Trophoblast cell (in vitro differentiated cells and primary cell): ENCODE measurements at regions not wholly inside any gene's neighbourhood (a gene's known extent, or its start where the extent isn't known, plus 50 kb on each side); places are given as distances from the start of the nearest gene placed in this dataset.
"Not testable (repeated sequence)": the region's sequence is repeated elsewhere in the genome, so short reads cannot be mapped to it uniquely, and the experiment has no call there.

Experiments
- DNase-seq, 2 donors: peaks; one replicate each; pipeline ENCODE4 v3.0.0-alpha.2; 2016
- H2AFZ ChIP-seq: 2 replicates; pipeline ENCODE4 v1.6.1; 2013; ENCODE audit warnings: low read length, moderate library complexity, mild to moderate bottlenecking; ENCODE audit not compliant: insufficient read depth, poor library complexity
- H2AK5ac ChIP-seq: 2 replicates; pipeline ENCODE4 v1.6.1; 2013; ENCODE audit warnings: mild to moderate bottlenecking, low read length
- H2BK120ac ChIP-seq: 2 replicates; pipeline ENCODE4 v1.6.1; 2013; ENCODE audit warnings: low read length, mild to moderate bottlenecking, moderate library complexity; ENCODE audit not compliant: insufficient read depth, poor library complexity
- H2BK12ac ChIP-seq: 2 replicates; pipeline ENCODE4 v1.6.1; 2013; ENCODE audit warnings: mild to moderate bottlenecking, low read length, moderate library complexity
- H2BK5ac ChIP-seq: 2 replicates; pipeline ENCODE4 v1.6.1; 2013; ENCODE audit warnings: low read length, low read depth, moderate library complexity, mild to moderate bottlenecking; ENCODE audit not compliant: poor library complexity
- H3K14ac ChIP-seq: 2 replicates; pipeline ENCODE4 v1.6.1; 2013; ENCODE audit warnings: mild to moderate bottlenecking, low read length
- H3K18ac ChIP-seq: 2 replicates; pipeline ENCODE4 v1.6.1; 2013; ENCODE audit warnings: mild to moderate bottlenecking, low read length
- H3K23ac ChIP-seq: 2 replicates; pipeline ENCODE4 v1.6.1; 2013; ENCODE audit warnings: low read length
- H3K27ac ChIP-seq: 2 replicates; pipeline ENCODE4 v1.5.1; 2013; ENCODE audit warnings: low read depth, mild to moderate bottlenecking, inconsistent platforms, low read length, moderate library complexity
- H3K27me3 ChIP-seq: 2 replicates; pipeline ENCODE4 v1.6.1; 2013; ENCODE audit warnings: inconsistent platforms, mild to moderate bottlenecking, low read length, moderate library complexity; ENCODE audit not compliant: insufficient read depth
- H3K36me3 ChIP-seq, 2 experiments: 1 replicate in 1 of 2; 2 replicates in 1 of 2; pipeline ENCODE4 v1.6.1; 2013; ENCODE audit warnings: low read length in 2 of 2, mild to moderate bottlenecking in 2 of 2, moderate library complexity in 1 of 2; ENCODE audit not compliant: insufficient read depth in 2 of 2, control insufficient read depth in 1 of 2
- H3K4ac ChIP-seq: 2 replicates; pipeline ENCODE4 v1.6.1; 2013; ENCODE audit warnings: low read depth, mild to moderate bottlenecking, low read length, moderate library complexity
- H3K4me1 ChIP-seq, 2 experiments: 1 replicate in 1 of 2; 2 replicates in 1 of 2; pipeline ENCODE4 v1.6.1; 2013; ENCODE audit warnings: low read length in 2 of 2, mild to moderate bottlenecking in 2 of 2, moderate library complexity in 1 of 2; ENCODE audit not compliant: insufficient read depth in 2 of 2, control insufficient read depth in 1 of 2
- H3K4me2 ChIP-seq: 2 replicates; pipeline ENCODE4 v1.6.1; 2013; ENCODE audit warnings: inconsistent platforms, mild to moderate bottlenecking, low read length, moderate library complexity
- H3K4me3 ChIP-seq: 2 replicates; pipeline ENCODE4 v1.5.1; 2013; ENCODE audit warnings: mild to moderate bottlenecking, low read depth, low read length, inconsistent platforms
- H3K79me1 ChIP-seq: one replicate; pipeline ENCODE4 v1.6.1; 2013; ENCODE audit warnings: low read length
- H3K79me2 ChIP-seq: 2 replicates; pipeline ENCODE4 v1.6.1; 2013; ENCODE audit warnings: low read length, mild to moderate bottlenecking; ENCODE audit not compliant: control insufficient read depth, insufficient read depth, poor library complexity
- H3K9ac ChIP-seq: 2 replicates; pipeline ENCODE4 v1.6.1; 2013; ENCODE audit warnings: mild to moderate bottlenecking, low read length
- H3K9me3 ChIP-seq: 2 replicates; pipeline ENCODE4 v1.6.1; 2013; ENCODE audit warnings: low read depth, mild to moderate bottlenecking, control low read depth, inconsistent platforms, low read length; ENCODE audit not compliant: insufficient read depth
- H4K12ac ChIP-seq: 2 replicates; pipeline ENCODE4 v1.6.1; 2013; ENCODE audit warnings: low read depth, mild to moderate bottlenecking, low read length, moderate library complexity
- H4K8ac ChIP-seq: 2 replicates; pipeline ENCODE4 v1.6.1; 2013; ENCODE audit warnings: low read depth, mild to moderate bottlenecking, low read length, moderate library complexity
- H4K91ac ChIP-seq: one replicate; pipeline ENCODE4 v1.6.1; 2013; ENCODE audit warnings: low read depth, mild to moderate bottlenecking, low read length, moderate library complexity
- WGBS: extraction: QIAGEN DNeasy Blood & Tissue Kit; methylation state at CpG from one replicate; pipeline ENCODE4 v1.1.7; 2013; ENCODE audit warnings: missing lambda C conversion rate; ENCODE audit not compliant: insufficient read length, insufficient coverage; ENCODE audit errors: extremely low coverage; 5-methylcytosine and 5-hydroxymethylcytosine counted together

DNA sequence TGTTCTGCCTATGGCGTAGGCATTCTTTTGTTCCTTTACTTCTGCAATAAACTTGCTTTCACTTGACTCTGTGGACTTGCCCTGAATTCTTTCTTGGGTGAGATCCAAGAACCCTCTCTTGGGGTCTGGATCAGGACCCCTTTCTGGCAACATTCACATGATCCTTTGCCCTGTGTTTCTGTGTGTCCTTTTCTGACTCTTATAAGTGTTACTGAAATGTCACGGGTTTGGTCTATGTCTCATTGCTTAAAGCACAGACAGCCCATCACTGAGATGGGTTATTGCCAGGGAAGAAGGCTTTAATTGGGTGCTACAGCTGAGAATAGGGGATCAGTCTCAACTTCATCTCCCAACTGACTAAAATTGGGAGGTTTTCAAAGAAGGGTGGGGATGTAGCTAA is 110.9 kb upstream of the XPO1 start:
- Histone ChIP-seq H2BK5ac (no peak overlapping the region), H3K4ac (no peak overlapping the region), H2AK5ac (no peak overlapping the region), H3K9ac (no peak overlapping the region), H2BK12ac (no peak overlapping the region), H3K23ac (no peak overlapping the region), H3K18ac (no peak overlapping the region), H4K12ac (no peak overlapping the region), H3K36me3 (no peaks in the 10 kb centered on the region), H3K4me1 (no peaks in the 10 kb centered on the region), H4K8ac (no peak overlapping the region), H3K27me3 (no peaks in the 10 kb centered on the region), H2BK120ac (no peak overlapping the region), H4K91ac (no peak overlapping the region), H3K79me2 (no peaks in the 10 kb centered on the region), H3K79me1 (no peaks in the 10 kb centered on the region), H2AFZ (no peak overlapping the region), H3K4me3 (no peak overlapping the region), H3K14ac (no peak overlapping the region), H3K27ac (no peak overlapping the region), H3K9me3 (peaks cover 5% of the 10 kb centered on the region), H3K4me2 (no peak overlapping the region)
- DNase-seq, result no peak
- no CpG with 5 or more reads among the region's 2 CpGs for WGBS

GRCh38 chr2:61647044-61647443 is 108.9 kb upstream of the XPO1 start:
- H3K18ac ChIP-seq, result no peak overlapping the region
- H4K12ac ChIP-seq, result no peak overlapping the region
- no CpG with 5 or more reads among the region's 5 CpGs for WGBS
- H3K23ac ChIP-seq, result no peak overlapping the region
- no peak overlapping the region for H3K4me3 ChIP-seq
- DNase-seq, result no peak
- no peak overlapping the region for H2BK120ac ChIP-seq
- H2BK5ac ChIP-seq, result no peak overlapping the region
- no peaks in the 10 kb centered on the region for H3K79me2 ChIP-seq
- no peak overlapping the region for H4K91ac ChIP-seq
- no peak overlapping the region for H3K4ac ChIP-seq
- H3K9me3 ChIP-seq, result peaks cover 5% of the 10 kb centered on the region
- H4K8ac ChIP-seq, result no peak overlapping the region
- no peaks in the 10 kb centered on the region for H3K36me3 ChIP-seq
- H3K27ac ChIP-seq, result no peak overlapping the region
- no peaks in the 10 kb centered on the region for H3K79me1 ChIP-seq
- no peaks in the 10 kb centered on the region for H3K4me1 ChIP-seq
- no peak overlapping the region for H3K9ac ChIP-seq
- no peaks in the 10 kb centered on the region for H3K27me3 ChIP-seq
- no peak overlapping the region for H2BK12ac ChIP-seq
- H3K14ac ChIP-seq, result no peak overlapping the region
- no peak overlapping the region for H3K4me2 ChIP-seq
- no peak overlapping the region for H2AFZ ChIP-seq
- no peak overlapping the region for H2AK5ac ChIP-seq

DNA sequence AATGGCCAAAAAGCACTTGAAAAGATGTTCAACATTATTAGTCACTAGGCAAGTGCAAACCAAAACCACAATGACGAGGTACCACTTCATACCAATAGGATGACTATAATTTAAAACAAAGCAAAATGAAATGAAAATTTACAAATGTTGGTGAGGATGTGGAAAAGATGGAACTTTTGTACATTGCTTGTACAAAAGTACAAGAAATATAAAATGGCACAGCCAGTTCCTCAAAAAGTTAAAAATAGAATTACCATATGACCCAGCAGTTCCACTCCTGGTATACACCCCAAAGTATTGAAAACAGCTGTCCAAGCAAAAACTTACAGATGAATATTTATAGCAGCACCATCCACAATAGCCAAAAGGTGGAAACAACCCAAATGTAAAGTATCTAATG is 107.8 kb upstream of the XPO1 start:
- no peak overlapping the region for H3K18ac ChIP-seq
- no peaks in the 10 kb centered on the region for H3K36me3 ChIP-seq
- no peak overlapping the region for H3K4me2 ChIP-seq
- no peak overlapping the region for H2AFZ ChIP-seq
- H3K27ac ChIP-seq, result no peak overlapping the region
- no peaks in the 10 kb centered on the region for H3K79me2 ChIP-seq
- H2AK5ac ChIP-seq, result no peak overlapping the region
- H3K4ac ChIP-seq, result no peak overlapping the region
- no peak for DNase-seq
- H3K27me3 ChIP-seq, result no peaks in the 10 kb centered on the region
- peaks cover 5% of the 10 kb centered on the region for H3K9me3 ChIP-seq
- no peak overlapping the region for H4K91ac ChIP-seq
- H3K23ac ChIP-seq, result no peak overlapping the region
- H2BK12ac ChIP-seq, result no peak overlapping the region
- H2BK5ac ChIP-seq, result no peak overlapping the region
- no peak overlapping the region for H3K9ac ChIP-seq
- no peak overlapping the region for H3K4me3 ChIP-seq
- peaks cover 0 to 3% of the 10 kb centered on the region in 2 experiments for H3K4me1 ChIP-seq
- no peak overlapping the region for H2BK120ac ChIP-seq
- H4K12ac ChIP-seq, result no peak overlapping the region
- no peak overlapping the region for H3K14ac ChIP-seq
- H3K79me1 ChIP-seq, result peaks cover 3% of the 10 kb centered on the region
- WGBS, result no CpG with 5 or more reads among the region's 1 CpG
- no peak overlapping the region for H4K8ac ChIP-seq

DNA sequence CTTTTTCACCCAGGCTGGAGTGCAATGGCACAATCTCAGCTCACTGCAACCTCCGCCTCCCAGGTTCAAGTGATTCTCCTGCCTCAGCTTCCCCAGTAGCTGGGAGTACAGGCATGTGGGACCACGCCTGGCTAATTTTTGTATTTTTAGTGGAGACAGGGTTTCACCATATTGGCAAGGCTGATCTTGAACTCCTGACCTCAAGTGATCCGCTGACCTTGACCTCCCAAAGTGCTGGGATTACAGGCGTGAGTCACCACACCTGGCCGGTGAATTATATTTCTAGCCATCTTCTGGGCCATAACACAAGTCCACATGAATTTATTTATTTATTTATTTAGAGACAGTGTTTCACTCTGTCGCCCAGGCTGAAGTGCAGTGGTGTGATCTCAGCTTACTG is 105.0 kb upstream of the XPO1 start:
- H3K79me2 ChIP-seq, H3K9ac ChIP-seq, DNase-seq, H3K4me2 ChIP-seq, H3K27me3 ChIP-seq, H2BK120ac ChIP-seq, H3K4me3 ChIP-seq, H3K18ac ChIP-seq, H4K8ac ChIP-seq, H3K14ac ChIP-seq, H3K4ac ChIP-seq, H3K36me3 ChIP-seq, H3K9me3 ChIP-seq, H2AFZ ChIP-seq, H3K23ac ChIP-seq, H2BK5ac ChIP-seq, H4K12ac ChIP-seq, H2BK12ac ChIP-seq, H2AK5ac ChIP-seq, H3K27ac ChIP-seq, H4K91ac ChIP-seq: not testable (repeated sequence)
- Histone ChIP-seq H3K4me1 (peaks cover 7 to 17% of the 10 kb centered on the region in 2 experiments), H3K79me1 (peaks cover 15% of the 10 kb centered on the region)
- WGBS, result no CpG with 5 or more reads among the region's 6 CpGs
